ENCODE measurements at regions not wholly inside any gene's neighbourhood (a gene's known extent, or its start where the extent isn't known, plus 50 kb on each side); places are given as distances from the start of the nearest gene placed in this dataset.

DNA sequence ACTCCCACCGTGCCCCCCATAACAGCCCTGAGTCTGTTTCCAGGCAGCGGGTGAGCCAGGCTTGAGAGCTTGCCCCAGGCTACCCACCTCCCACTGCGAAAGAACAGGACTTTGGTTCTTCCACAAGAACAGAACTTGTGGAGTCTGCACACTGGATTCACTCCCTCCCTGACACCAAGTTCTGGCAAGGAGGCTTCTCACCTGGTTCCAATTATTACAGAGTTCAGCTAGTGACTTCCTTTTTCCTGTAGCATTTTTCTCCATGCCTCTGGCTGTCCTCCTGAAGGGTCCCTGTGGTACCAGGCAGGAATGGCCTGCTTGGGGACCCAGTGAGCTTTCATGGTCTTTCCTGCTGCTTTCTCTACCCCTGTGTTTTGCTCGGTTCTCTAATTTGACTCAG lies 208.6 kb upstream of the SFRP2 start:
- in situ Hi-C loops (cut with HindIII; ENCODE audit: low sequenced_read_pairs), result no loop called here

DNA sequence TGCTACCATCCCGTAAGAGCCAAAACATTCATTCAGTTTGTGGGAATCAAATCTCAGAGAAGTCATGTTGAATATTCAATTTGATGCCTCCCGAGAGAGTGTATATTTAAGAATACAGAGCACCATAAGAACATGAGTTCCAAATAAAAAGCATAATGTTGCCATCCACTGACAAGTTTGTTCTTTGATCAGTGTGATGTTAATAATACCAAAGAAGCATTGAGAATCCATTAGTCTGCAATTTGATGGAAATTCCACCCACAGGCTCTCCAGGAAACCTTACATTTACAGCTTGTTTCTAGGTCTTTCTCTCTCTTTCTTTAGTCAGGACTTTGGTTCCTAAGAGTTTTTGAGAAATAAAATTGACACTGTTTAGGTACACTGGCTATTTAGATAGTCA lies 200.6 kb upstream of the SFRP2 start:
- in situ Hi-C loops (cut with HindIII; ENCODE audit: low sequenced_read_pairs), result no loop called here

DNA sequence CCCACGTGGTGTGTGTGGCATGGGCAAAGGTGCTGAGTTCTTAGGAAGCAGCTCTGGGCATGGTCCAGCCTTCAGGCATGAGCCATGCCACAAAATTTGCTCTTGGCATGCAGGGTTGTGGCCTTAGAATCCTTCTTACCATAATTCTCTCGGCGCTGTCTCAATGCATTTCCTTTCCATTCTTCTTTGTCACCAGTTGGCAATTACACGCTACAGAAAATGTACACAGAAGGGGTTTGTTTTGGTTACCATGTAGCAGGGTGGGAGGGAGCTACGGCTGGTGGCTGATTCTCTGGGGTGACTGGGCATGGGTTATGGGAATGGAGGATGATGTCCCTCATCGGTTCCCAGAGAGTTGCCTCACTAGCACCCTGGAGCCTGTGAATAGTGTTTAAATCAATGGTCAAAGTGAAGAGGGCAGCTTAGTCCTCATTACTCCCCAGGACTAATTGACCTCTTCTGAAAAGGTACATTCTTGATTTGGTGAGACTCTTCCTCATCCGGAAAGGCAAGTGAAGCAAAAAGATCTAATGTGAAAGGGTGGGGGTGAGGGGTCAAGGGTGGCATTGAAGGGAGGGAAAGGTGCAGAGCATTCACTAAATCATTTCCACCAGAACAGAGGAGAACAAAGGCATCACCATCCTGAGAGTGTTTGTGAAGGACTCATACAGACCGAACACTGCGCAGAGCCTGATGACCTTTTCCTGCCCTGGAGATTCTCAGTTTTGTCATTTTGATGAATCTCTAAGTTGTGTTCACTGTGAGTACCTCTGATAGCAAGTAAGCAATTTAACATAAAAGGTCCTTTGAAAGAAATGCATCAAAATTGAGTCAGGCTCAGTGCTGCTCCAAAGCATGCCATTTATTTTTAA lies 199.8 kb upstream of the SFRP2 start:
- in situ Hi-C loops (cut with HindIII; ENCODE audit: low sequenced_read_pairs), result no loop called here

GRCh38 chr4:153987291-153987690 lies 198.4 kb upstream of the SFRP2 start:
- in situ Hi-C loops (cut with HindIII; ENCODE audit: low sequenced_read_pairs), result no loop called here

GRCh38 chr4:153976954-153977353 lies 188.1 kb upstream of the SFRP2 start:
- in situ Hi-C loops (cut with HindIII; ENCODE audit: low sequenced_read_pairs), result no loop called here

GRCh38 chr4:153974452-153974851 lies 185.6 kb upstream of the SFRP2 start:
- in situ Hi-C loops (cut with HindIII; ENCODE audit: low sequenced_read_pairs), result no loop called here

GRCh38 chr4:153973942-153974341 lies 185.1 kb upstream of the SFRP2 start:
- in situ Hi-C loops (cut with HindIII; ENCODE audit: low sequenced_read_pairs), result no loop called here

GRCh38 chr4:153971899-153972298 lies 183.0 kb upstream of the SFRP2 start:
- in situ Hi-C loops (cut with HindIII; ENCODE audit: low sequenced_read_pairs), result no loop called here

DNA sequence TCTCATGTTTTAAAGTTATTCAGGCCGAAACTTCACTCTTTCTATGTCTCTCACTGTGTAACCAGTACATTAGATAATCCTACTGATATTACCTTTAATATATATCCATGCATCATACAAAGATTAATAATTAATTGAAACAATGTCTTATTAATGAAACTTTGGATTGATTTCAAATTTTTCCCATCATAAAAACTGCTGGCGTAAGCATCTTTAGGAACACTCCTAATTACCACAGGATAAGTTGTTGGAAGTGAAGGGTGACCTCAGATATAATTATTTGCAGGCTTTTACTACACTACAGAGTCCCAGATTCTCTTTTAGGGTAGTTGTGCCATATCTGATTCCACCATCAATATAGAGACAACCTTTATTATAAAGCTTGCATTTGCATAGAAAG lies 181.3 kb upstream of the SFRP2 start:
- in situ Hi-C loops (cut with HindIII; ENCODE audit: low sequenced_read_pairs), result no loop called here

DNA sequence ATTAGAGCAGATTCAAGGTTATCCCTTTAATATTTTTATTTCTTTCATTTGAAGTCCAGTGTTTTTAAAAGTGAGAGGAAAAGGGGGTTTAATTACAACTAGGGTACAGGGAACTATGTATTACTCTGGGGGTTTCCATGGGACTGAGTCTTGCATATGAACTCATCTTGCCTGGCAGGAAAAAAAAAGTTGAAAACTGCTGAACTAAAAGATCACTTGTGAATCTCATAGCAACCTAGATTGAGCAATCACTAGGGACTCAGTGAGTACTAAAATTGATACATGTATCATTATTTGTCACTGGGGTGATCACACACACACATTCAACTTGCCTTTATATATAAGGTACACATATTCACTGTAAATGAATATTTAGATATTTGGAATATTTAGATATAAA lies 180.7 kb upstream of the SFRP2 start:
- in situ Hi-C loops (cut with HindIII; ENCODE audit: low sequenced_read_pairs), result no loop called here

DNA sequence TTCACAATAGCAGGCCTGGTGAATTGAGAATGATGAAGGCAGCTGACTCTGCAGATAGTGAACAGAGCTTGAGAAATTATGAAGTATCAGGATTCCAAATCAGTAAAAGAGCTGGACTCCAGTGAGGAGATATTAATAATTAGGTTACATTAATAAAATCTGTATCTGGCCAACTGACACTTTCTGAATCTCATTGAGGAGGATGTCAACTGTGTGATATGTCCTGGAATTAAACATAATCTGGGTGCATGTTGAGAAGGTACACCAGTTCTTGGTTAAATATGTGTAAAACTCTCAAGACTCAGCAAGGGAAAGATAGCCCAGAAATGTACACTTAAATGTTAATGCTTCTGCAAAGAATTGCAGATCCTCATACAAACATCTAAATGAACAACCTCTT lies 177.8 kb upstream of the SFRP2 start:
- in situ Hi-C loops (cut with HindIII; ENCODE audit: low sequenced_read_pairs), result no loop called here

DNA sequence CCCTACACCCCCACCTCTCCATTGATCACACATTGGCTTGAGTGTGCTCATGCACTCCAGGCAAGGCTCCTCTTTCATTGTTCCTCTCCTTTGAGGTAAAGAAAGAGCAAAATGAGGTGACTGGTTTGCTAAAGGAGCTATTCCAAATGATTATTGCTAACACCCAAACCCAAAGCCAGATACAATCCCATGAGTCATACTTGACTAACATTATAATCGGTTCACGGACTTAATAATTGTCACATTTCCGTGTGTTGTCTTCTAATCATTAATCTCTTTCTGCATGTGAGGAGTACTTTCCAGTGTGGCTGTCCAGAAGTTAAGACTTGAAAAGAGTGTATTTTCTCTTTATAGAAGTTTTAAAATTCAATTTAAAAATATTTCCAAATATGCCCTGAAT lies 174.3 kb upstream of the SFRP2 start:
- in situ Hi-C loops (cut with HindIII; ENCODE audit: low sequenced_read_pairs), result no loop called here

DNA sequence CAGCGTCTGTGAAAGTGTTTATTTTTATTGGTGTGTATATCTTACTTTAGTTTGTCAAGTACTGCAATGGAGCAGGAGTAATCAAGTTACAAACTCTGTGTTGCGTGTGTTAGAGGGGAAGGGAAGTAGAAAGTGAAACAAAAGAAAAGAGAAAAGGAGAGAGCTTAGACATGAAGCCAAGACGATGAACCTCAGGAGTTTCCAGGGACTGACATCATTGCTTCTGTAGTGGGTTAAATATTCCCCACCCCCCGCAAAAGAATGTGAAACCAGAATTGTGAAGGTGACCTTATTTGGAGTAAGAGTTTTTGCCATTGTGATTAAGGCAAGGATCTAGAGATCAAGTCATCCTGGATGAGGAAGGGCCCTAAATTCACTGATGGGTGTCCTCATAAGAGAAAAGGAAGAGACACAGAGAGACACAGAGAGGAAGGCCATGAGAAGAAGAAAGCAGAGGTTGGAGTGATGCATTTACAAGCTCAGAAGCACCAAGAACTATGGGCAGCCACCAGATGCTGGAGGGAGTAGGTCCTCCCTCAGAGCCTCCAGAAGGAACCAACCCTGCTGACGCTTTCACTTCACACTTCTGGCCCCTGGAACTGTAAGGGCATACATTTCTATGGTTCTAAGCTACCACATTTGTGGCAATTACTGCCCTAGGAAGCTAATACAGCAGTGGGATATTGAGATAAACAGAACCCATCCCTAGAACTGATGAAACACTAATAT lies 173.6 kb upstream of the SFRP2 start:
- in situ Hi-C loops (cut with HindIII; ENCODE audit: low sequenced_read_pairs), result no loop called here

- in situ Hi-C loops (cut with HindIII; ENCODE audit: low sequenced_read_pairs), result no loop called here
Measured at GRCh38 chr4:153955327-153955726, 166.4 kb upstream of the SFRP2 start.

- in situ Hi-C loops (cut with HindIII; ENCODE audit: low sequenced_read_pairs), result loop anchor here (5.0 kb wide), 1 partner anchor 62 kb away; no protein-coding TSS in a partner anchor
Measured at GRCh38 chr4:153954654-153955053, 165.8 kb upstream of the SFRP2 start.

DNA sequence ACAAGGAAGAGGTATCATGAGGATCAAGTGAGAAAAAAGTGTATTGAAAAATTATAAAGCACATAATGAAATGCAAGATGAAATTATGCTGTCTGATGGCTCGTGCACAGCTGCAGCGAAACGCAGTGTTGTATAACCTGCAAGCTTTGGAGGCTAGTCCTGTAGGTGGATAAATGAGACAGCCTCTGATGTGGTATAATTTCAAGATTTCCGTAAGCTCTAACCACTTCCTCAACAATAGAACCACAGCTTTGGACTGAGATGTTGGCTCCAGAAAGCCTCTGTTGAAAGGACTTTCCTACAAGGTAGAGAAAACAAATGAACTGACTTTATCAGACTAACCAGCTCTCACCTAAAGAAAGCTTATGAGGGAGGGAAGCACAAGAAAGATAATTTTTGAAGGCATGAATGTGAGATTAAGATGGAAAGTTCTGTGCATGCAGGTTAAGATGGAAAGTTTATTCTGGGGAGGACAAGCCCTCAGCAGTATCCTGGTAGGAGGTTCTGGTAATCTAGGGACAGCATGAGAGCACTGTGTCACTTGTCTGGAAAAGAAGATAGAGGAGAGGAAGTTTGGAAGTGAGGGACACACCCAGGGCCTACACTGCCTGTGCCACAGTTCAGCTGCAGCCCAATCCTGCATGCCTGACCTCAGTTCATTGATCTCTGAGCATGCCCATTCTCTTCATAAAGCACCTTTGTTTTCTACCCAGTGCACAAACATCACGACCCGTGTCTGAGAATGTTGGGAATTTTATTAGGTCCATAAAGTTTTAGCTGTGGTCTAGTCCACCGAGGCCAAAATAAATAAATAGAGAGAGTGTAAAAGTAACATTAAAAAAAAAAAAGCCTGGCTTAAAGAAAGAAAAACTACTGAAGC lies 161.5 kb upstream of the SFRP2 start:
- in situ Hi-C loops (cut with HindIII; ENCODE audit: low sequenced_read_pairs), result loop anchor here (5.0 kb wide), 1 partner anchor 58 kb away; no protein-coding TSS in a partner anchor

DNA sequence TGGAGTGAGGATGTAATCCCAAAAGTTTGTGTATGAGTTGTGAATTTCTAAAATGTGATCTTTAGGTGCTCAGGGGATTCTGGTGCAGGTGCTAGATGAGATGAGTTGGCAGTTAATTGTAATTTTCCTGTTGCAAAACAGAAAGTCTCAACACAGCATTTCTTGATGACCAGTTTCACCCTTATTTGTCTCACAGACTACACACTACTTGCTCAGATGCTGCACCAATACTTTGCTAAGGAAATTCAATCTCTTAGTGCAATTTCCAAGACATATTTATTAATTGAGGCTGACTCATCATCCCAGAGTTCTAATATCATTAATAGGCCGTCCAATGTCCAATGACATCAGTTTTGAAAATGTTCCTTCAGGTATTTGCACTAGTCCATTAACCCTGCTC lies 159.2 kb upstream of the SFRP2 start:
- in situ Hi-C loops (cut with HindIII; ENCODE audit: low sequenced_read_pairs), result no loop called here

DNA sequence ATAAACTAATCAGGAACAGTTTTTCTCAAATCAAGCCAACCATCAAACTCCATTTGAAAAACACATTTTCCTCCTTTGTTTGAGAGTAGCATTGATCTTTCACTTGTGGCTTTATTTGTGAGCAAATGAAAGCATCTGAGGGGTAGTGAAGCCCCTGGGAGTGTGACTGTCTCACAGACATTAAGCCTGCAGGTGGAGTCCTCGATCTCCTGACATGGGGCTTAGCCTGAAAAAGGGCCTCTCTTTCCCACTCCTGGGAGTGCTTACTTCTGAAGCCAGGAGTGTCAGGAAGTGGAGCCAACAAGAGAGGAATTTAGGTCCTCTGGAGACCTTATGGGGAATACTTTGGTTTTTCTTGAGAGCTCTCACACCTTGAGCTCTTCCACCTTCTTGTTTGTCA lies 158.2 kb upstream of the SFRP2 start:
- in situ Hi-C loops (cut with HindIII; ENCODE audit: low sequenced_read_pairs), result no loop called here

GRCh38 chr4:153945704-153946103 lies 156.8 kb upstream of the SFRP2 start:
- in situ Hi-C loops (cut with HindIII; ENCODE audit: low sequenced_read_pairs), result no loop called here

DNA sequence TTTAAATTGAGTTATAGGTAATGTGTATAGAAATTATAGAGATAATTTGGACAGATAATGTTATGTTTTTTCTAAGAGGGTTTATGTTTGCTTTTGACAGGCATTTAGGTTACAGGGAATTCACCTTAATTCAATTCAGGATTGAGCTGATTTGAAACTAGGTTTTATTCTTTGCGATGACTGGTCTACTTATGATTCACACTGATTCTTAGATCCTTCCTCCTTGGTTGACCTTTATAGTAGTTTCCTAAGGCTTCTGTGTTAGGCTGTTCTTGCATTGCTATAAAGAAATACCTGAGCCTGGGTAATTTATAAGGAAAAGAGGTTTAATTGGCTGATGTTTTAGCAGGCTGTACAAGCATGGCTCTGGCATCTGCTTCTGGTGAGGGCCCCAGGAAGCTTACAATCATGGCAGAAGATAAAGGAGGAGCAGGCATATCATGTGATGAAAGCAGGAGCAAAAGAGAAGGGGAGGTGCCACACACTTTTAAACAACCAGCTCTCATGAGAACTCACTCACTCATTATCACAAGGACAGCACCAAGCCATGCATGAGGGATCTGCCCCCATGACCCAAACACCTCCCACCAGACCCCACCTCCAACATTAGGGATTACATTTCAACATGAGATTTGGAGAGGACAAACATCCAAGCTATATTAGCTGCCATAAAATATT lies 155.0 kb upstream of the SFRP2 start:
- in situ Hi-C loops (cut with HindIII; ENCODE audit: low sequenced_read_pairs), result no loop called here

DNA sequence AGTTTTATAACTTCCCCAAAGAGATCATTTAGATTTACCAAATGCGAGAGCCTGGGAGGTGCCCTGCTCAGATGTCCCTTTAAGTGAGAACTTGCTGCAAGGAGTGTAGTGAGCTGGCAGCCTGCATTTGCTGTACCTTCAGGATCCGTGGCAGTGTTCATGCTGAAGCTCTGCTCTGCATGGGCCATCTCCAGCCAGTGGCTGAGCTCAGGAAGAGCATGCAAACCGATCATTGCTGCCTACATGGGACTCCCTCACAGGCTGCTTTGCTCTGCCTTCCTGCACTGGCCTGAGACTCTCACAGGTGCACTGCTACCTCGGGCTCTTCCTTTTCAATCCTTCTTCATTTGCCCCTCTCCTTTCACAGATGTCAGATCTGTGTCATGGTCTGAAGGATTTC lies 152.0 kb upstream of the SFRP2 start:
- in situ Hi-C loops (cut with HindIII; ENCODE audit: low sequenced_read_pairs), result no loop called here

Measured in DLD1 (cell line).